Stimulated activated CD4-positive, alpha-beta T cell treated with anti-CD3 and anti-CD28 coated beads, Interleukin-15, amount 100 ng/mL, for 24 hours (primary cell): ENCODE measurements at regions not wholly inside any gene's neighbourhood (a gene's known extent, or its start where the extent isn't known, plus 50 kb on each side); places are given as distances from the start of the nearest gene placed in this dataset.

Experiments
- DNase-seq: peaks from one replicate; pipeline ENCODE4 v3.0.0-alpha.2; 2020

- DNase-seq: no peak
Measured at GRCh38 chr7:108997480-108997879, 427.8 kb downstream of the DNAJB9 start.

- DNase-seq: no peak
Measured at GRCh38 chr7:109003742-109004141, 434.1 kb downstream of the DNAJB9 start.

DNA sequence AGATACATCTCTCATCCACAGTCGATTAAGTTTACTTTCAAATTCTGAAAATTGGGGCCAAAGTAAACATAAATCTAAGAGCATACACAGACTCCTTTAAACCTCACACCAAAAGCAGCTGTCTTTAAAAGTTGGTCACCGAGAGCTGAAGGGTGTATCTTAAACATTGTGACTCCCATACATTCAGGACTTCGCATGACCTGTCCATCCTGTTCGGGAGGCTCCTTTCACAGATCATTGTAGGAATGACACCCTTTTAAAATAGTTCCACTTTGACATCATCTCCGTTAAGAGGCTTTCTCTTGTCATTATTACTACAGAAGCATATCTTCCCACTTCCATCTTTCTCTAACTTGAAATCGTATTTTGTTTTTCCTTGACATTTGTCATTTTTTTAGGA lies 440.0 kb downstream of the DNAJB9 start:
- DNase-seq: no peak

DNA sequence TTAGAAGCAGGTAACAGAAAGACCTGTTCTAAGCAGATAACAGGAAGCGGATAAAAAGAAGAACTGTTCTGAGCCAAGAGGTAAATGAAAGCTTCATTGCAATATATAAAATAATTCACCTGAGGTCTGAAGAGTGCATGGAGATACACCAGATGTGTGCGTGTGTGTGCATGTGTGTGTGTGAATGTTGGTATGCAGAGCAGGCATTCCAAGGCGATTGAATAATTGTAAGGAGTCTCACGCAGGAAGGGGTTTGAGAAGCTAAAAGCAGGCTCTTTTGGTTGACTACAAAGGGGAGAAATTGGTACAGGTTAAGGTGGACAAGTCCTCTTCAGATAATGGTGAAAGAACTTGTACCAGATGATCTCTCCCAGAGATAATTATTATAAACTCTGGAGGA lies 450.6 kb downstream of the DNAJB9 start:
- DNase-seq: no peak

DNA sequence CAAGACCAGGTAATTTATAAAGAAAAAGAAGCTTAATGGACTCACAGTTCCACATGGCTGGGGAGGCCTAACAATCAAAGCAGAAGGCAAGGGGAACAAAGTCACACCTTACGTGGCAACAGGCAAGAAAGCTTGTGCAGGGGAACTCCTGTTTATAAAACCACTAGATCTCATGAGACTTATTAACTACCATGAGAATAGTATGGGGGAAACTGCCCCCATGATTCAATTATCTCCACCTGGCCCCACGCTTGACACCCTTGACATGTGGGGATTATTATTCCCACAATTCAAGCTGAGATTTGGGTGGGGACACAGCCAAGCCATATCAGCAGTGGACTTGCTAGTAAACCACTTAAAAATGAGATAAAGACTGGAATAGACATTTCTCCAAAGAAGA lies 451.7 kb downstream of the DNAJB9 start:
- DNase-seq: no peak

GRCh38 chr7:109029866-109030265 lies 460.2 kb downstream of the DNAJB9 start:
- no peak for DNase-seq

GRCh38 chr7:109044691-109045090 lies 475.0 kb downstream of the DNAJB9 start:
- DNase-seq: no peak

- DNase-seq: no peak
Measured at GRCh38 chr7:109049366-109049765, 479.7 kb downstream of the DNAJB9 start.

DNA sequence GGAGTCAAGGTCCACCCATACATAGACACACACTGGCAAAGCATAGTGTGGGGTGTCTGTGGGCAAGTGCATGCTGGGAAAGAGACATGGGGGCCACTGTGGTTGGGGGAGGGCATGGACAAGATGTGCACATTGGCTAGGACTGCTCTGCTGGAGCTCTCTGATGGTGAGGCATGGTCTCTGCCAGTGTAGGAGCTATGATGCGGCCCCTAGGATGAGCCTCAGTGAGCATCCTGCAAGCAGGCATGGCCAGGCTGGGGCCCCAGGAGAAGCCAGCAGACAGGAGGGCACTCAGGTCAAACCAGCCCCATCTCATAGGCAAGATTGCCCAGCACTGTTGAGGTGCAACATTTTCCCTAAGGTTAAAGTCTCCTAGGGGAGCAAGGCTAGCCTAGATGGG lies 489.4 kb downstream of the DNAJB9 start:
- DNase-seq: no peak

DNA sequence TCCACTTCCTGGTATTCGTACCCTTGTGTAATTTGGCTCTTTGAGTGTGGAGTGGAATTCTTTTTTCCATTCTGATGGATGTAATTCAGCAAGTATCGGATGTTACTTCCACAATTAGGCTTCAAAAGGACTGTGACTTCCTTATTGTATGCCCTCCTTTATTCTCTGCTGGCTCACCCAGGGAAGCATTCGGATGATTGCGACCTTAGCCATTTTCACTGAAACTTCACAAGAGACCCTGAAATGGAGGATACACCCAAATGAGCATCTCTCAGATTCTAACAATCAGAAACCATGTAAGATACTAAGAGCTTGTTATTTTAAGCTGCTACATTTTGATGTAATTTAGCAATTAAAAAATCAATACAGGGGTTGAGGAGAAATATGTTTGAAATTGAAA lies 493.1 kb downstream of the DNAJB9 start:
- no peak for DNase-seq

DNA sequence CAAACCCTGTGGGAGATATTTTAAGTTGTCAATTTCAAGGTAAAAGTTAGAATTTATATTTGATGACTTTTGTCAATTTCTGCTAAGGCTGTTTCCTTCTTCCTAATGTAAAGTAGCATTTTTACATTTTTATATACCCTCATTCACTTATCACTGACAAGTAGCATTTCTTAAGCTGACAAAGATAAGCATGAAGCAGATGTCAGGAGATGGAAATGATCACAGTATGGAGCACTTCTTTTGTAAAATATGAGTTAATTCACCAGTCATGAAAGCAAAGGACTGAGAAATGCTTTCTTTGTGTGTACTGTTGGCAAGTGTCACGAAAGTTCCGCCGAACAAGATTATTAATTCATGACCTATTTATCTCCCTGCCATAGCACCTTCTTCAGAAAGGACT lies 503.9 kb downstream of the DNAJB9 start:
- DNase-seq: no peak

DNA sequence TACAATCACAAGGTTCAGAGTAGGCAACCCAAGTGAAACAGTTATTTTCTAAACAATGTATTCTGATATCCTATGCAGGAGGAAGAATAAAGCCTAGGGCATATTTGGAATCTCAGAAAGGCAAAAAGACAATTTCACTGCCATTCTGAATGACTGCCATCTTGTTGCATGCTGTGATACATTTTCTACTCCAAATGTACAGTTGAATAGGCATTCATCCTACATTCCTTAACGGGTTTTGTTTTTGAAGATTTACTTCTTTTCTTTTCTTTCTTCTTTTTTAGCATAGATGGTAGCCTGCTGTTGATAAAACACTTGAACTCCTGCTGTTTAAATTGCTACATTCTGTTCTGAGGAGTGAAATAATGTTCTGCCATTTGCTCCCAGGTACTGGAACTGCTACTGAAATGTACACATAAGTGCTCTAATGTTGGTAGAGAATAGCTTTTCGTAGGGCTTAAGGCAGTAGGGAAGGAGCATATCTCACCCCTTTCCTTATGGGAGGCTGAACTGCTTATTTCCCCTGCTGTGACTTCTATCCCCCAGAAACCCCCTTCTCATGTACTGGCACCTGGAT lies 506.8 kb downstream of the DNAJB9 start:
- no peak for DNase-seq

DNA sequence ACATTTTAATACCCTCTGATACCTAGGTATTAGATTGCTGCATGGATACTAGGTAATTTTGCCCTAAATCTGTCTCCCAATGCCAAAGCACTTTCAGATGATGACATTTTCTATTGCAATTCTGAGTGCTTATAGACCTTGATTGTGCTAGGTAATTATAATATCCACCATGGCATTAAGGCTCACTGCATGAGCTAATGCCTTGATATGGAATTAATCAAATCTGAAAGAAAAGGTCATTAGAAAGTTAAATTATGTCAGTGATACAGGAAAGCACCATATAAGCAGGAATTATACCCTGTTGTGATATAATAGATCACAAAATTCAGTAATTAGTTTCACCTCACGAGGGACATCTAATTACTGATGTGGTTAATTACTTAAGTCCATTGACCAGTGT lies 521.4 kb downstream of the DNAJB9 start:
- no peak for DNase-seq

- DNase-seq: no peak
Measured at GRCh38 chr7:109092268-109092667, 522.6 kb downstream of the DNAJB9 start.

DNA sequence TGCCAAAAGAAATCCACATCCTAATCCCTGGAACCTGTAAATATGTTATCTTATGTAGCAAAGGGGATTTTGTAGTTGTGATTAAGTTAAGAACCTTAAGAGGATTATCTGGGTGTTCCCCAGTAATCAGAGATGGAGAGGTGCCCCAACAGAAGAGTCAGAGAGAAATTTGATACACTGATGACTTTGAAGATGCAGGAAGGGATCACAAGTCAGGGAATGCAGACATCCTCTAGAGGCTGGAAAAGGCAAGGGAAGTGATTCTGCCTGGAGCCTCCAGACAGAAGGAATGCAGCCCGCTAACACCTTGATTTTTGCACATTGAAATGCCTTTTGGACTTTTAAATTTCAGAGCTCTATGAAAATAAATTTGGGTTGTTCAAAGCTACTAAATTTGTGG lies 531.7 kb downstream of the DNAJB9 start:
- no peak for DNase-seq

DNA sequence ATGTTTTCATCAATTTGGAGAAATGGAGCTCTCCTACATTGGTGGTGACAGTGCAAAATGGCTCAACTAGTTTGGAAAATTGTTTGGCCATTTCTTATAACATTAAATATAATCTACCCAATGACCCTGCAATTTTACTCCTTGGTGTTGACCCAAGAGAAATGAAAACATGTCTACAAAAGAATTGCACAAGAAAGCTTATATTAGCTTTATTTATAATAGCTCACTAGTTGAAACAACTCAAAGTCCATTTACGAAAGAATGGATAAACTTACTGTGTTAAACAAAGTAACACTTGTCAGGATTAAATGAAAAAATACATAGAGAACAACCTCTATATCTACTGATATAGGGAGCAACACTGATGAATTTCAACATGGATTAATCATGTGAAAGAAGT lies 539.9 kb downstream of the DNAJB9 start:
- no peak for DNase-seq

DNA sequence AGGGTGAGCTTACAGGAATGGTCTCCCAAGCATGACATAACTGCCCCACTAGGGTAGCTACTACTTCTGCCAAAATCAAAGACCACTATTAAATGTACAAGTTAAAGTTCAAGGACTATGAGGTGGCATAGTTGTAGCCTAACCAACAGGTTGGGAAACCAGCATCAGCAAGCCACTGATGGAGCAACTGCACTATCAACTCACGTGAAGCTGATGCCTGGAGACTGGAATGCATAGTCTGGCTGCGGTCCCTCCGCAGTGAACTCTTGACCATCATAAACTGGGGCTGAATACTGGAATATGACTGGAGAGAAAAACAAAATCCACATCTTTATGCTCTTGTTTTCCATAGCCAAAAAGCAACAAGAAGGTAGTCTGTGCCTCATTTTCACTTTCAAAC lies 541.4 kb downstream of the DNAJB9 start:
- DNase-seq: no peak

DNA sequence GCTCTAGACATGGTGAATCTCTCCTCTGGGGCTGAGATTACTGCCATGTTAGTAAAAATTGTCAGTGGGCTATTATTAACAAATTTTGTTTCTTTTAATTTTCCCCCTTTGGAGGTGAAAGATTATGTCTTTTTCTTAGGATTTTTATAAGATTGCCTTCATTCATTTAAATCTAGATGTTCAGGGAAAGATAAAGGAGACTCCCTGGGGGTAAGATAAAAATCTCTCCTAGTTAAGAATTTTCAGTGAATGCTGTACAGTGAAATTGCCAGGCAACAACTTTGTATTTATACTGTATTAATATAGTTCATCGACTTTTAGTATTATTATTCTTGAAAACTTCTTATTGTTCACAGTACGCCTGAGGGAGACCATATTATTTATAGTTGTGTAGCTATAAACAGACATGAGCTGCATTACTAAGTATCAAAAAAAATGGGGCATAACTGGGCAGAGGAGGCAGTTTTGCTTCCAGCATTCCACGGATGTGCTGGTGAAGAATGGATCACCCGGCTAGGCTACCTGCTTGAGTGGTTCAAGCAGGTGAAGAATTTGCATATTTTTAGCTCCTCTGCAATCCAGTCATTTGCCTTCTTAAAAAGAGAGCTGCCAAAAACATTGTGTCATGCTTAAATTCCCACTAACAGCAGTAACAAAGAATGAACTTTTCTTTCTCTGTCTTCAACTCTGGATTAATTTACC lies 552.1 kb downstream of the DNAJB9 start:
- no peak for DNase-seq

DNA sequence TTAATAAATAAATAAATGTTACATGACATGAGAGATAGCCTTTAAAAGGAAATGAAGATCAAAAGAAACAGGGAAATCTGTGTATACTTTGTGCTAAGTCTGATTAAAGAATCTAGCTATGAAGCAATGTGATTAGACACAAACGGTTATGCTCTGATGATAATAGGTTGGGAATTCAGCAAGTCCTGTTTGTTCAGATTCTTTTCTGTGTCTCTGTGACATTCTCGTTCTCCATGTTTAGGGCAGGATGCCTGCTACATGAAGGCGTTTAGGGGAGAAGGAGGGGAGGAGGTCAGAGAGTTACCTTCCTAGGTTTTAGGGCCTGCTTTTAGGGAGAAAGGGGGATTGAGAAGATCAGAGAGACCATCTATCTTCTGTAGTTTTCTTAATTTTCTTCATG lies 555.3 kb downstream of the DNAJB9 start:
- no peak for DNase-seq

GRCh38 chr7:109126404-109127050 lies 556.9 kb downstream of the DNAJB9 start:
- no peak for DNase-seq

DNA sequence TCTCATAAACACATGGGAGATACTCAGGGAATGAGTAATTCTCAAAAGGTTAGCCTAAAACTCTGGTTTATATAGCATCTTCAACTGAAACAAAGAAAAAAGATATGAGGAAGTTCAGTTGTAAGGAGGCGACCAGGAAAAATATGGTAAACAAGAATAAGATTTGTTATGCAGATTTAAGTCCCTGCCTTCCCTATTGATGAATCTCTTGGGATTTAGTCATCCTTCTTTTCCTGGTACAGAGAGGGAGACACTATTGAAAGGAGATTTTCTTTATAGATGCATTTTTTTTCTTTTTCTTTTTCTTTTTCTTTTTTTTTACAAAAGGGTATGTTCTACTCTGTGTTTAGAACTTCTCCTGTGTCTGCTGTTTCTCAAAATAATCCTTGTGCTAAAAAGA lies 557.5 kb downstream of the DNAJB9 start:
- DNase-seq: no peak

GRCh38 chr7:109131141-109131540 lies 561.5 kb downstream of the DNAJB9 start:
- DNase-seq: no peak

DNA sequence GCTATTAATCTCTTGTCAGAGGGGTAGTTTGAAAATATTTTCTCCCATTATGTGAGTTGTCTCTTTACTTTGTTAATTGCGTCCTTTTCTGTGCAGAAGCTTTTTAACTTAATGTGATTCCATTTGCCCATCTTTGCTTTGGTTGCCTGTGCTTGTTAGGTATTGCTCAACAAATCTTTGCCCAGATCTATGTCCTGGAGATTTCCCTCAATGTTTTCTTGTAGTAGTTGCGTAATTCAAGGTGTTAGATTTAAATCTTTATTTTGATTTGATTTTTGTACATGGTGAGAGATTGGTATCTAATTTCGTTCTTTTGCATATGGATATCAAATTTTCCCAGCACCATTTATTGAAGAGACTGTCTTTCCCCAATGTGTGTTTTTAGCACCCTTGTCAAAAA lies 567.2 kb downstream of the DNAJB9 start:
- DNase-seq: no peak

- DNase-seq: no peak
Measured at GRCh38 chr7:109154748-109155147, 585.1 kb downstream of the DNAJB9 start.

DNA sequence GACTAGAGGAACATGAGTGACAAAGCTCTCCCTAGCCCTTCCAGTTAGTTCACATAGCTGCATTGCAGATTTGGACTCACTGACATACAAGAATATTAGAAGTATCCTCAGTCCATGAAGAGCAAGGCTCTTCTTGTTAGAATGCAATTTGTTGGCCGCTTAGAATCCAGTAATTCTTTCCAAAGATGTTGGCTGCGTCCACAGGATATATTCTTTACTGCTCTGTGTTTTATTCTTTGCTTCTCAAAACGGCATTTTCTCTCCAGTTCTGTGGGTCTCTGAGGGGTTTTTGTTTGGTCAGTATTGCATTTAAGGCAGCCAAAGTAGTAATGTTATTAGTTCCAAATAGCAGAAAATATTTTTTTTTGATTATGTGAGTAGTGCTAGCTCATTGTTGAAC lies 588.6 kb downstream of the DNAJB9 start:
- no peak for DNase-seq
